ENCODE measurements at regions not wholly inside any gene's neighbourhood (a gene's known extent, or its start where the extent isn't known, plus 50 kb on each side); places are given as distances from the start of the nearest gene placed in this dataset.

GRCh38 chr5:82340799-82341198 is 62.6 kb upstream of the RPS23 start (continued):
- TF ChIP-seq POLR2H (tag; IDR thresholded peaks at IDR 0.05; ENCODE audit: low read depth), result no peak
- no peak for TF ChIP-seq BCOR (IDR thresholded peaks at IDR 0.05)
- TF ChIP-seq HDGF (IDR thresholded peaks at IDR 0.05), result no peak
- no peak for TF ChIP-seq RFX7 (CRISPR knock-in tag; IDR thresholded peaks at IDR 0.05)
- TF ChIP-seq, protein P1, sequence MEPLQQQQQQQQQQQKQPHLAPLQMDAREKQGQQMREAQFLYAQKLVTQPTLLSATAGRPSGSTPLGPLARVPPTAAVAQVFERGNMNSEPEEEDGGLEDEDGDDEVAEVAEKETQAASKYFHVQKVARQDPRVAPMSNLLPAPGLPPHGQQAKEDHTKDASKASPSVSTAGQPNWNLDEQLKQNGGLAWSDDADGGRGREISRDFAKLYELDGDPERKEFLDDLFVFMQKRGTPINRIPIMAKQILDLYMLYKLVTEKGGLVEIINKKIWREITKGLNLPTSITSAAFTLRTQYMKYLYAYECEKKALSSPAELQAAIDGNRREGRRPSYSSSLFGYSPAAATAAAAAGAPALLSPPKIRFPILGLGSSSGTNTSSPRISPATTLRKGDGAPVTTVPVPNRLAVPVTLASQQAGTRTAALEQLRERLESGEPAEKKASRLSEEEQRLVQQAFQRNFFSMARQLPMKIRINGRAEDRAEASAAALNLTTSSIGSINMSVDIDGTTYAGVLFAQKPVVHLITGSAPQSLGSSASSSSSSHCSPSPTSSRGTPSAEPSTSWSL (CRISPR knock-in tag; IDR thresholded peaks at IDR 0.05; ENCODE audit: borderline replicate concordance), result no peak
- TF ChIP-seq CTBP1 (IDR thresholded peaks at IDR 0.05; ENCODE audit: borderline replicate concordance), result no peak
- TF ChIP-seq MAFG (tag; conservative IDR thresholded peaks at IDR 0.05), result no peak
- TF ChIP-seq HMBOX1 (IDR thresholded peaks at IDR 0.05), result no peak
- no peak for TF ChIP-seq NFATC3 (IDR thresholded peaks at IDR 0.05)

DNA sequence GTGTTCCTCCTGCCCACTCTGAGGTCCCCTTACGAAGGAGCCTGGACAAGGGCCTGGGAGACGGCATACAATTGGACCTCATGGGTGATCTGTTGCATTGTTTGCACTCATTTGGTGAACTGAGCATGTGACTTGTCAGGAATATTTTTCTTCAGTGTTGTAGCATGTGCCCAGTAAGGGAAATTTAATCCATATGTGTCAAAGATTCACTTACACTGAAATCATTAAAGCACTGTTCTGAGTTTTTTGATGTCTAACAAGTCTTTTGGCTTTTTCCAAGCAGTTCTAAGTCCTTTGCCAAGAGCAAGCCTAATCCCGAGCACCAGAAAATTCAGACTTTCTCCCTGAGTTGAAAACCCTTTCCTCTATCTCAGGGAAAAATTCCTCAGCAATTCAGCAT is 61.6 kb upstream of the RPS23 start:
- ATAC-seq (no peak), DNase-seq (ENCODE audit: extremely low read depth in 1 of 4, low spot score in 3 of 4) (no peak), FAIRE-seq (no peak)
- Histone ChIP-seq H3K4me3 (no peak overlapping the region), H3K9ac (ENCODE audit: insufficient read depth in 1 of 2, low read depth in 2 of 2, low read length in 2 of 2) (no peak overlapping the region), H3K79me2 (ENCODE audit: control insufficient read depth, insufficient read depth, low read length) (no peaks in the 10 kb centered on the region), H4K20me1 (replicated peaks; ENCODE audit: control insufficient read depth, insufficient read depth, low read length) (no peaks in the 10 kb centered on the region), H3K4me1 (replicated peaks in 1 of 2; ENCODE audit: control insufficient read depth in 2 of 2, insufficient read depth in 2 of 2, low read length in 2 of 2) (peaks cover 0 to 8% of the 10 kb centered on the region in 2 experiments; a peak in 3 of 5 replicates), H3K27ac (ENCODE audit: extremely low read depth, low read depth, low read length) (no peak overlapping the region), H3K9me1 (ENCODE audit: control insufficient read depth, insufficient read depth, low read length) (no peaks in the 10 kb centered on the region), H3K36me3 (ENCODE audit: control insufficient read depth, insufficient read depth, low read length) (no peaks in the 10 kb centered on the region), H2AFZ (ENCODE audit: low read depth, low read length) (peak overlapping the region; percentile 68), H3K9me3 (replicated peaks; ENCODE audit: control insufficient read depth, insufficient read depth, low read depth, low read length) (no peaks in the 10 kb centered on the region), H3K27me3 (ENCODE audit: control insufficient read depth in 2 of 2, insufficient read depth in 2 of 2, low read length in 2 of 2) (no peaks in the 10 kb centered on the region; a peak in 1 of 5 replicates), H3K4me2 (ENCODE audit: insufficient read depth, low read length) (no peak overlapping the region)
- POLR2A ChIA-PET, result no interaction called here
- intact Hi-C loops (cut with micrococcal nuclease) (no loop called here), in situ Hi-C loops (cut with MboI) (no loop called here)
- 54% methylated on average over 3 of the region's 3 CpGs for WGBS (ENCODE audit: insufficient coverage, low coverage, missing lambda C conversion rate)
- BruUV-seq (replicated peaks), result no TSS peak
- CTCF ChIA-PET (ENCODE audit: low intra/inter-chr PET ratio), result no interaction called here
- TF ChIP-seq BCOR (IDR thresholded peaks at IDR 0.05) (no peak), SRSF7 (optimal IDR thresholded peaks at IDR 0.05; ENCODE audit: low read depth, low read length) (no peak), CEBPB (tag; IDR thresholded peaks at IDR 0.05) (no peak), ZNF707 (CRISPR knock-in tag; conservative IDR thresholded peaks at IDR 0.05) (no peak), CUX1 (CRISPR knock-in tag; IDR thresholded peaks at IDR 0.05) (no peak), LARP7 (IDR thresholded peaks at IDR 0.05) (no peak), MAFG (tag; conservative IDR thresholded peaks at IDR 0.05) (no peak), PHB2 (IDR thresholded peaks at IDR 0.05; ENCODE audit: low read depth) (no peak)
